ENCODE measurements at regions not wholly inside any gene's neighbourhood (a gene's known extent, or its start where the extent isn't known, plus 50 kb on each side); places are given as distances from the start of the nearest gene placed in this dataset.

GRCh38 chr7:88396295-88396947, 89.7 kb upstream of the STEAP4 start:
- Histone ChIP-seq H3K79me2 (replicated peaks; ENCODE audit: insufficient read depth) (no peaks in the 10 kb centered on the region), H3K4me2 (no peak overlapping the region), H4K20me1 (replicated peaks; ENCODE audit: insufficient read depth) (no peaks in the 10 kb centered on the region), H3F3A (replicated peaks; ENCODE audit: low read depth) (no peaks in the 10 kb centered on the region), H2AFZ (no peak overlapping the region), H3K4me1 (ENCODE audit: insufficient read depth) (no peaks in the 10 kb centered on the region), H3K36me3 (ENCODE audit: insufficient read depth) (no peaks in the 10 kb centered on the region), H3K4me3 (no peak overlapping the region), H3K27me3 (ENCODE audit: insufficient read depth) (no peaks in the 10 kb centered on the region), H3K9me2 (ENCODE audit: insufficient read depth) (no peaks in the 10 kb centered on the region), H3K27ac (ENCODE audit: low read depth) (no peak overlapping the region)
- ATAC-seq (no peak), DNase-seq (ENCODE audit: low spot score) (no peak)
- Mint-ChIP-seq H3K4me1 (peaks cover 3% of the 10 kb centered on the region; the same call in 2 of the 3 replicates), H3K27ac (no peak overlapping the region), H3K9me3 (no peaks in the 10 kb centered on the region), H3K27me3 (ENCODE audit: insufficient read depth, low read depth, poor library complexity) (no peaks in the 10 kb centered on the region), H3K36me3 (ENCODE audit: low read depth) (no peaks in the 10 kb centered on the region), H3K4me3 (no peak overlapping the region)
- TF ChIP-seq EZH2 (IDR thresholded peaks at IDR 0.05; ENCODE audit: low read depth, unreplicated experiment) (no peak), CTCF (conservative IDR thresholded peaks at IDR 0.05; ENCODE audit: low read depth in 2 of 2) (no peak), ZNF114 (CRISPR knock-in tag; IDR thresholded peaks at IDR 0.05) (no peak), CREB1 (CRISPR knock-in tag; IDR thresholded peaks at IDR 0.05; ENCODE audit: low read depth) (no peak), EZH2phosphoT487 (IDR thresholded peaks at IDR 0.05; ENCODE audit: unreplicated experiment) (no peak), ETS1 (IDR thresholded peaks at IDR 0.05) (no peak), ZNF331 (CRISPR knock-in tag; IDR thresholded peaks at IDR 0.05; ENCODE audit: low read depth) (no peak), REST (IDR thresholded peaks at IDR 0.05; ENCODE audit: unreplicated experiment) (no peak), POLR2AphosphoS5 (IDR thresholded peaks at IDR 0.05; ENCODE audit: low read depth) (no peak), STAT1 (IDR thresholded peaks at IDR 0.05; ENCODE audit: unreplicated experiment) (no peak), ZNF462 (CRISPR knock-in tag; IDR thresholded peaks at IDR 0.05) (no peak), NANOG (IDR thresholded peaks at IDR 0.05; ENCODE audit: borderline replicate concordance) (no peak), JUNB (IDR thresholded peaks at IDR 0.05; ENCODE audit: unreplicated experiment) (no peak)
